Activated naive CD4-positive, alpha-beta T cell treated with anti-CD3 and anti-CD28 coated beads, Interleukin-2, amount 50 U/mL, for 16 hours (primary cell): ENCODE measurements at regions not wholly inside any gene's neighbourhood (a gene's known extent, or its start where the extent isn't known, plus 50 kb on each side); places are given as distances from the start of the nearest gene placed in this dataset.
"Not testable (repeated sequence)": the region's sequence is repeated elsewhere in the genome, so short reads cannot be mapped to it uniquely, and the experiment has no call there.

ENCODE experiments used
- DNase-seq: peaks from one replicate; pipeline ENCODE4 v3.0.0-alpha.2; 2020

- no peak for DNase-seq
Observed at GRCh38 chr5:163889369-163889768, 383.9 kb downstream of the MAT2B start.

- no peak for DNase-seq
Observed at GRCh38 chr5:163890261-163890660, 384.8 kb downstream of the MAT2B start.

GRCh38 chr5:163893281-163893680 is 387.9 kb downstream of the MAT2B start:
- no peak for DNase-seq

- DNase-seq = no peak
Observed at GRCh38 chr5:163894645-163895044, 389.2 kb downstream of the MAT2B start.

- DNase-seq = no peak
Observed at GRCh38 chr5:163898873-163899272, 393.5 kb downstream of the MAT2B start.

GRCh38 chr5:163907783-163908182 is 402.4 kb downstream of the MAT2B start:
- not testable (repeated sequence) for DNase-seq

GRCh38 chr5:163908253-163908652 is 402.8 kb downstream of the MAT2B start:
- no peak for DNase-seq

GRCh38 chr5:163910226-163910625 is 404.8 kb downstream of the MAT2B start:
- no peak for DNase-seq

- no peak for DNase-seq
Observed at GRCh38 chr5:163912046-163912445, 406.6 kb downstream of the MAT2B start.

- no peak for DNase-seq
Observed at GRCh38 chr5:163913548-163913947, 408.1 kb downstream of the MAT2B start.

GRCh38 chr5:163914910-163915309 is 409.5 kb downstream of the MAT2B start:
- DNase-seq = no peak

GRCh38 chr5:163915481-163915961 is 410.1 kb downstream of the MAT2B start:
- DNase-seq = no peak

- no peak for DNase-seq
Observed at GRCh38 chr5:163916376-163916775, 411.0 kb downstream of the MAT2B start.

GRCh38 chr5:163916861-163917260 is 411.4 kb downstream of the MAT2B start:
- DNase-seq = no peak

GRCh38 chr5:163917747-163918146 is 412.3 kb downstream of the MAT2B start:
- no peak for DNase-seq

GRCh38 chr5:163934990-163935389 is 429.6 kb downstream of the MAT2B start:
- DNase-seq = not testable (repeated sequence)

GRCh38 chr5:163938595-163938994 is 433.2 kb downstream of the MAT2B start:
- DNase-seq = no peak

- no peak for DNase-seq
Observed at GRCh38 chr5:163941079-163941478, 435.7 kb downstream of the MAT2B start.

- DNase-seq = no peak
Observed at GRCh38 chr5:163943546-163943945, 438.1 kb downstream of the MAT2B start.

- no peak for DNase-seq
Observed at GRCh38 chr5:163944738-163945137, 439.3 kb downstream of the MAT2B start.

- no peak for DNase-seq
Observed at GRCh38 chr5:163947848-163948666, 442.6 kb downstream of the MAT2B start.

GRCh38 chr5:163950248-163950647 is 444.8 kb downstream of the MAT2B start:
- no peak for DNase-seq

- no peak for DNase-seq
Observed at GRCh38 chr5:163951069-163951468, 445.6 kb downstream of the MAT2B start.

GRCh38 chr5:163953901-163954300 is 448.5 kb downstream of the MAT2B start:
- no peak for DNase-seq

GRCh38 chr5:163961230-163961629 is 455.8 kb downstream of the MAT2B start:
- DNase-seq = not testable (repeated sequence)
